ENCODE measurements at regions not wholly inside any gene's neighbourhood (a gene's known extent, or its start where the extent isn't known, plus 50 kb on each side); places are given as distances from the start of the nearest gene placed in this dataset.

- no peak for ATAC-seq
- no peak for TF ChIP-seq CTCF (IDR thresholded peaks at IDR 0.05)
- DNase-seq = no peak
- no peaks in the 10 kb centered on the region for H3K36me3 ChIP-seq
- H3K27ac ChIP-seq = no peak overlapping the region
- no peaks in the 10 kb centered on the region for H3K27me3 ChIP-seq
- 76 to 86% methylated on average over 5 of the region's 5 CpGs for WGBS, 2 donors
- intact Hi-C loops (cut with DNase I) = loop anchor here in 4 of 10 donors (5.0 to 10.0 kb wide), 5 partner anchors 133 to 253 kb away; no protein-coding TSS in a partner anchor
- H3K4me1 ChIP-seq = no peaks in the 10 kb centered on the region
- no peak overlapping the region for H3K4me3 ChIP-seq
- no peaks in the 10 kb centered on the region for H3K9me3 ChIP-seq
These were observed 115.8 kb upstream of the LIFR start for GRCh38 chr5:38672059-38672788.

- no peaks in the 10 kb centered on the region for H3K36me3 ChIP-seq
- no peak overlapping the region for H3K27ac ChIP-seq
- 96 to 99% methylated on average over 6 of the region's 6 CpGs for WGBS, 2 donors
- peak in 4 of 9 donors; percentile 13 to 29 (median 24) for TF ChIP-seq CTCF (IDR thresholded peaks at IDR 0.05)
- no peaks in the 10 kb centered on the region for H3K27me3 ChIP-seq
- H3K4me3 ChIP-seq = no peak overlapping the region
- ATAC-seq (peak in 2 of 8 donors; percentile 37 to 62), DNase-seq (no peak)
- no peaks in the 10 kb centered on the region for H3K4me1 ChIP-seq
- intact Hi-C loops (cut with DNase I) = loop anchor here in 4 of 10 donors (5.0 to 10.0 kb wide), 5 partner anchors 131 to 251 kb away; no protein-coding TSS in a partner anchor
- H3K9me3 ChIP-seq = no peaks in the 10 kb centered on the region
These were observed 117.2 kb upstream of the LIFR start for GRCh38 chr5:38673671-38674071.

GRCh38 chr5:38675443-38675842, 119.0 kb upstream of the LIFR start:
- no peak for TF ChIP-seq CTCF (IDR thresholded peaks at IDR 0.05)
- Histone ChIP-seq H3K4me3 (no peak overlapping the region), H3K36me3 (no peaks in the 10 kb centered on the region), H3K4me1 (no peaks in the 10 kb centered on the region), H3K27ac (no peak overlapping the region), H3K27me3 (no peaks in the 10 kb centered on the region), H3K9me3 (no peaks in the 10 kb centered on the region)
- 94 to 98% methylated on average over 2 of the region's 2 CpGs for WGBS, 2 donors
- intact Hi-C loops (cut with DNase I) = loop anchor here in 2 of 10 donors (10.0 kb wide), 2 partner anchors 129 to 249 kb away; no protein-coding TSS in a partner anchor
- ATAC-seq = no peak
- no peak for DNase-seq

GRCh38 chr5:38677636-38678035, 121.2 kb upstream of the LIFR start:
- DNase-seq (no peak), ATAC-seq (no peak)
- no peak for TF ChIP-seq CTCF (IDR thresholded peaks at IDR 0.05)
- intact Hi-C loops (cut with DNase I) = loop anchor here in 2 of 10 donors (10.0 kb wide), 2 partner anchors 127 to 247 kb away; no protein-coding TSS in a partner anchor
- 71 to 77% methylated on average over 2 of the region's 2 CpGs for WGBS, 2 donors
- H3K36me3 ChIP-seq = no peaks in the 10 kb centered on the region
- H3K27me3 ChIP-seq = no peaks in the 10 kb centered on the region
- no peaks in the 10 kb centered on the region for H3K9me3 ChIP-seq
- H3K27ac ChIP-seq = no peak overlapping the region
- no peak overlapping the region for H3K4me3 ChIP-seq
- peaks cover 0 to 6% (median 0%) of the 10 kb centered on the region in 9 donors for H3K4me1 ChIP-seq

All from heart right ventricle (tissue), 16 donors.